IMR-90 (cell line): ENCODE measurements at regions not wholly inside any gene's neighbourhood (a gene's known extent, or its start where the extent isn't known, plus 50 kb on each side); places are given as distances from the start of the nearest gene placed in this dataset.

Source experiments
- ATAC-seq: fragments of 200-7000 bp; cut with Tn5 transposase; 2 replicates; pipeline ENCODE4 v1.9.1; 2020; ENCODE audit warnings: low read depth, mild to moderate bottlenecking, moderate library complexity
- BruUV-seq: library from RNA; stranded (reverse); fragments of 400-500 nt; replicated peaks from 2 replicates; lab custom pipeline; 2021; lab: Mats Ljungman, UMichigan
- CTCF ChIA-PET: fragments of 300-600 bp; formaldehyde crosslinking; extraction: SDS; loops from one replicate; lab custom pipeline; 2021; ENCODE audit warnings: antibody characterized with exemption; lab: Yijun Ruan, JAX
- POLR2A ChIA-PET: fragments of 300-600 bp; sonication (Branson Sonifier 250); formaldehyde crosslinking; loops from one replicate; lab custom pipeline; 2022; ENCODE audit warnings: antibody characterized with exemption; ENCODE audit not compliant: unreplicated experiment; lab: Charles Lee
- DNase-seq: peaks from one replicate; pipeline ENCODE4 v3.0.0; 2013
- H2AFZ ChIP-seq: replicated peaks from 2 replicates; pipeline ENCODE3; 2013; ENCODE audit warnings: low read length, mild to moderate bottlenecking; ENCODE audit not compliant: poor library complexity
- H2AK5ac ChIP-seq: 2 replicates; pipeline ENCODE4 v1.6.1; 2013; ENCODE audit warnings: low read depth, low read length, inconsistent platforms
- H2AK9ac ChIP-seq: replicated peaks from 2 replicates; pipeline ENCODE3; 2013; ENCODE audit warnings: mild to moderate bottlenecking, low read depth, low read length, moderate library complexity; ENCODE audit not compliant: poor library complexity
- H2BK120ac ChIP-seq: 2 replicates; pipeline ENCODE4 v1.6.1; 2013; ENCODE audit warnings: low read depth, low read length, inconsistent platforms
- H2BK15ac ChIP-seq: 3 replicates; pipeline ENCODE4 v1.6.1; 2013; ENCODE audit warnings: low read depth, low read length, inconsistent platforms
- H2BK20ac ChIP-seq: 2 replicates; pipeline ENCODE4 v1.6.1; 2013; ENCODE audit warnings: low read depth, mild to moderate bottlenecking, inconsistent platforms, low read length, moderate library complexity
- H2BK5ac ChIP-seq: 2 replicates; pipeline ENCODE4 v1.6.1; 2013; ENCODE audit warnings: mild to moderate bottlenecking, low read depth, low read length, inconsistent platforms; ENCODE audit not compliant: poor library complexity, severe bottlenecking
- H3K14ac ChIP-seq: replicated peaks from 2 replicates; pipeline ENCODE4 v1.6.1; 2013; ENCODE audit warnings: low read depth, low read length, inconsistent platforms
- H3K18ac ChIP-seq: 2 replicates; pipeline ENCODE4 v1.6.1; 2013; ENCODE audit warnings: low read depth, low read length, control low read depth
- H3K23ac ChIP-seq: 2 replicates; pipeline ENCODE4 v1.6.1; 2013; ENCODE audit warnings: low read depth, low read length, inconsistent platforms
- H3K27ac ChIP-seq: 2 replicates; pipeline ENCODE4 v1.5.1; 2013; ENCODE audit warnings: mild to moderate bottlenecking, control low read depth, low read length; ENCODE audit not compliant: insufficient read depth
- H3K27me3 ChIP-seq: 2 replicates; pipeline ENCODE4 v1.6.1; 2013; ENCODE audit warnings: low read length; ENCODE audit not compliant: control insufficient read depth, insufficient read depth
- H3K36me3 ChIP-seq: 2 replicates; pipeline ENCODE4 v1.6.1; 2013; ENCODE audit warnings: low read length, mixed read lengths; ENCODE audit not compliant: control insufficient read depth, insufficient read depth
- H3K4ac ChIP-seq: 2 replicates; pipeline ENCODE4 v1.6.1; 2013; ENCODE audit warnings: low read depth, low read length, inconsistent platforms
- H3K4me1 ChIP-seq: 2 replicates; pipeline ENCODE4 v1.6.1; 2013; ENCODE audit warnings: low read length, mixed read lengths; ENCODE audit not compliant: control insufficient read depth, insufficient read depth
- H3K4me2 ChIP-seq: 2 replicates; pipeline ENCODE4 v1.6.1; 2013; ENCODE audit warnings: low read depth, mild to moderate bottlenecking, control low read depth, low read length, moderate library complexity
- H3K4me3 ChIP-seq: 2 replicates; pipeline ENCODE4 v1.5.1; 2013; ENCODE audit warnings: low read depth, mild to moderate bottlenecking, control low read depth, low read length, moderate library complexity; ENCODE audit not compliant: insufficient read depth
- H3K56ac ChIP-seq: 2 replicates; pipeline ENCODE4 v1.6.1; 2013; ENCODE audit warnings: low read length, inconsistent platforms; ENCODE audit not compliant: insufficient read depth; ENCODE audit errors: extremely low read depth
- H3K79me1 ChIP-seq, 2 experiments: 2 replicates each; pipeline ENCODE4 v1.6.1; 2013; ENCODE audit warnings: low read length in 2 of 2, inconsistent platforms in 1 of 2, low read depth in 1 of 2
- H3K9ac ChIP-seq: 2 replicates; pipeline ENCODE4 v1.6.1; 2013; ENCODE audit warnings: low read depth, low read length, control low read depth
- H3K9me1 ChIP-seq: 2 replicates; pipeline ENCODE4 v1.6.1; 2013; ENCODE audit warnings: low read length, inconsistent platforms; ENCODE audit not compliant: insufficient read depth
- H3K9me3 ChIP-seq: 2 replicates; pipeline ENCODE4 v1.6.1; 2013; ENCODE audit warnings: low read length; ENCODE audit not compliant: control insufficient read depth, insufficient read depth
- H4K20me1 ChIP-seq: 2 replicates; pipeline ENCODE4 v1.6.1; 2013; ENCODE audit warnings: low read length, inconsistent platforms; ENCODE audit not compliant: insufficient read depth
- H4K5ac ChIP-seq: 2 replicates; pipeline ENCODE4 v1.6.1; 2013; ENCODE audit warnings: mild to moderate bottlenecking, low read depth, low read length, control low read depth
- H4K8ac ChIP-seq, 2 experiments: 2 replicates each; pipeline ENCODE4 v1.6.1; 2013; ENCODE audit warnings: low read depth in 2 of 2, low read length in 2 of 2, control low read depth in 1 of 2, inconsistent platforms in 1 of 2
- H4K91ac ChIP-seq: 2 replicates; pipeline ENCODE4 v1.6.1; 2013; ENCODE audit warnings: low read depth, low read length, inconsistent platforms; ENCODE audit not compliant: insufficient read depth
- BHLHE40 ChIP-seq: fragments of 150-350 bp; IDR thresholded peaks from 2 replicates; pipeline ENCODE4 v1.6.1; 2016; ENCODE audit warnings: mild to moderate bottlenecking, low read depth, low read length
- CEBPB ChIP-seq: IDR thresholded peaks from 2 replicates; pipeline ENCODE4 v1.6.1; 2012; ENCODE audit warnings: low read depth, low read length, improper control_type of control experiment
- CHD1 ChIP-seq: IDR thresholded peaks from 2 replicates; pipeline ENCODE4 v1.6.1; 2012; ENCODE audit warnings: low read depth, low read length, improper control_type of control experiment
- CTCF ChIP-seq: conservative IDR thresholded peaks from 2 replicates; pipeline ENCODE4 v1.5.1; 2012; ENCODE audit warnings: mild to moderate bottlenecking, low read depth, low read length, improper control_type of control experiment
- FOS ChIP-seq: fragments of 150-350 bp; IDR thresholded peaks from 2 replicates; pipeline ENCODE4 v1.6.1; 2016; ENCODE audit warnings: low read depth, low read length
- MAFK ChIP-seq: IDR thresholded peaks from 2 replicates; pipeline ENCODE4 v1.6.1; 2012; ENCODE audit warnings: low read depth, low read length, improper control_type of control experiment
- MAZ ChIP-seq: IDR thresholded peaks from 2 replicates; pipeline ENCODE4 v1.6.1; 2012; ENCODE audit warnings: low read depth, mild to moderate bottlenecking, low read length, improper control_type of control experiment, moderate library complexity, borderline replicate concordance
- MXI1 ChIP-seq: IDR thresholded peaks from 2 replicates; pipeline ENCODE4 v1.6.1; 2012; ENCODE audit warnings: low read depth, mild to moderate bottlenecking, low read length, moderate library complexity, borderline replicate concordance
- NFE2L2 ChIP-seq: fragments of 150-350 bp; IDR thresholded peaks from 2 replicates; pipeline ENCODE4 v1.6.1; 2016; ENCODE audit warnings: low read depth, mild to moderate bottlenecking, low read length
- POLR2A ChIP-seq: IDR thresholded peaks from 2 replicates; pipeline ENCODE4 v1.6.1; 2012; ENCODE audit warnings: mild to moderate bottlenecking, low read depth, low read length
- RAD21 ChIP-seq: IDR thresholded peaks from 2 replicates; pipeline ENCODE4 v1.6.1; 2012; ENCODE audit warnings: low read length, improper control_type of control experiment
- RCOR1 ChIP-seq: IDR thresholded peaks from 2 replicates; pipeline ENCODE4 v1.6.1; 2012; ENCODE audit warnings: mild to moderate bottlenecking, low read length, improper control_type of control experiment; ENCODE audit not compliant: insufficient replicate concordance
- RFX5 ChIP-seq: IDR thresholded peaks from 2 replicates; pipeline ENCODE4 v1.8.0; 2012; ENCODE audit warnings: low read depth, mild to moderate bottlenecking, low read length, moderate library complexity
- SMC3 ChIP-seq: fragments of 150-350 bp; IDR thresholded peaks from 2 replicates; pipeline ENCODE4 v1.6.1; 2016; ENCODE audit warnings: low read depth, mild to moderate bottlenecking, antibody characterized with exemption, low read length, moderate library complexity
- WGBS, 2 experiments: methylation state at CpG; one replicate each; pipeline versions ENCODE4 v1.1.5 to v1.1.7; 2013; ENCODE audit warnings: missing lambda C conversion rate in 2 of 2; ENCODE audit not compliant: insufficient read length in 1 of 2; ENCODE audit errors: extremely low coverage in 2 of 2; 5-methylcytosine and 5-hydroxymethylcytosine counted together
- dilution Hi-C: fragments of 300-500 bp; cut with HindIII; formaldehyde crosslinking; loops from one replicate; pipeline ENCODE4 v1.14.3; 2018; ENCODE audit warnings: low sequenced_read_pairs; ENCODE audit not compliant: unreplicated experiment
- in situ Hi-C: fragments of 300-500 bp; cut with MboI; formaldehyde crosslinking; loops from 3 replicates; pipeline ENCODE4 v1.14.3; 2019; ENCODE audit warnings: low sequenced_read_pairs, inconsistent platforms, mixed read lengths
- intact Hi-C: fragments of 100-400 bp; cut with micrococcal nuclease; formaldehyde crosslinking; loops from 2 replicates; pipeline ENCODE4 v1.10.0; 2022
- TF ChIP-seq, protein P1 (sequence below): fragments of 150-350 bp; IDR thresholded peaks from 2 replicates; pipeline ENCODE4 v1.6.1; 2017; ENCODE audit warnings: mild to moderate bottlenecking, antibody characterized with exemption, low read length, low read depth
- TF ChIP-seq, protein P2 (sequence below): fragments of 150-350 bp; IDR thresholded peaks from 2 replicates; pipeline ENCODE4 v1.6.1; 2016; ENCODE audit warnings: low read depth, mild to moderate bottlenecking, low read length, moderate library complexity, borderline replicate concordance

DNA sequence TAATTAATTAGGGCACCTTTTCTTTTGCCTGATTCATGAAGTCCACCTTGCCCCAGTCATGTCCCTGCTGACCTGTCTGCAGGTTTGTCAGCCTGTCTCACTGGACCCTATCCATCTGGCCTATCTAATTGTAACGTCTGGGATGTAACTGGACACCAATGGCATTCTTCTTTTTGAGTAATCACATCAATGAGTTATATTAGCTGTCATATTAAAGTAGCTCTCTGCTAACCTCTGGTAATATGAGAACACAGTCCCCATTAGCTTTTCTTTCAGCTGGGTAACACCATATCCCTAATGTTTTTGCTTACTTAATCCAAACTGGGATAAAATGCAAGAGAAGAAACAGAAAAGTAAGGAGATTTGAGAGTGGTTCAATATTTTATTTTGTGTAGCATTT is 166.2 kb upstream of the VEPH1 start:
- Histone ChIP-seq H2BK5ac (no peak overlapping the region), H3K4ac (no peak overlapping the region), H3K9me1 (no peaks in the 10 kb centered on the region), H3K79me1 (no peaks in the 10 kb centered on the region), H3K9ac (no peak overlapping the region), H3K27ac (no peak overlapping the region), H2BK120ac (no peak overlapping the region), H3K56ac (no peak overlapping the region), H4K20me1 (no peaks in the 10 kb centered on the region), H2AFZ (no peak overlapping the region), H3K4me2 (no peak overlapping the region), H4K5ac (no peak overlapping the region), H3K4me3 (no peak overlapping the region), H4K8ac (no peak overlapping the region), H3K4me1 (no peaks in the 10 kb centered on the region), H2AK9ac (no peak overlapping the region), H4K91ac (no peak overlapping the region), H3K27me3 (no peaks in the 10 kb centered on the region; the same call in 1 of the 2 replicates), H2BK20ac (no peak overlapping the region), H3K36me3 (no peaks in the 10 kb centered on the region), H2AK5ac (no peak overlapping the region), H2BK15ac (no peak overlapping the region), H3K18ac (no peak overlapping the region), H3K9me3 (no peaks in the 10 kb centered on the region), H3K23ac (no peak overlapping the region), H3K14ac (no peak overlapping the region)
- no peak for TF ChIP-seq POLR2A
- TF ChIP-seq, protein P1, sequence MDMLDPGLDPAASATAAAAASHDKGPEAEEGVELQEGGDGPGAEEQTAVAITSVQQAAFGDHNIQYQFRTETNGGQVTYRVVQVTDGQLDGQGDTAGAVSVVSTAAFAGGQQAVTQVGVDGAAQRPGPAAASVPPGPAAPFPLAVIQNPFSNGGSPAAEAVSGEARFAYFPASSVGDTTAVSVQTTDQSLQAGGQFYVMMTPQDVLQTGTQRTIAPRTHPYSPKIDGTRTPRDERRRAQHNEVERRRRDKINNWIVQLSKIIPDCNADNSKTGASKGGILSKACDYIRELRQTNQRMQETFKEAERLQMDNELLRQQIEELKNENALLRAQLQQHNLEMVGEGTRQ = no peak
- no peak for TF ChIP-seq NFE2L2
- TF ChIP-seq RAD21 = no peak
- TF ChIP-seq CEBPB = no peak
- no peak for TF ChIP-seq SMC3
- TF ChIP-seq MXI1 = no peak
- TF ChIP-seq MAFK = no peak
- TF ChIP-seq FOS = no peak
- no peak for TF ChIP-seq BHLHE40
- no peak for TF ChIP-seq RCOR1
- TF ChIP-seq CTCF = no peak
- TF ChIP-seq, protein P2, sequence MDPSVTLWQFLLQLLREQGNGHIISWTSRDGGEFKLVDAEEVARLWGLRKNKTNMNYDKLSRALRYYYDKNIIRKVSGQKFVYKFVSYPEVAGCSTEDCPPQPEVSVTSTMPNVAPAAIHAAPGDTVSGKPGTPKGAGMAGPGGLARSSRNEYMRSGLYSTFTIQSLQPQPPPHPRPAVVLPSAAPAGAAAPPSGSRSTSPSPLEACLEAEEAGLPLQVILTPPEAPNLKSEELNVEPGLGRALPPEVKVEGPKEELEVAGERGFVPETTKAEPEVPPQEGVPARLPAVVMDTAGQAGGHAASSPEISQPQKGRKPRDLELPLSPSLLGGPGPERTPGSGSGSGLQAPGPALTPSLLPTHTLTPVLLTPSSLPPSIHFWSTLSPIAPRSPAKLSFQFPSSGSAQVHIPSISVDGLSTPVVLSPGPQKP = no peak
- TF ChIP-seq MAZ = no peak
- TF ChIP-seq RFX5 = no peak
- no peak for TF ChIP-seq CHD1
- intact Hi-C loops = no loop called here
- POLR2A ChIA-PET = no interaction called here
- WGBS, 2 experiments = no CpG with 5 or more reads among the region's 1 CpG
- ATAC-seq (no peak), DNase-seq (no peak)
- no TSS peak for BruUV-seq
- dilution Hi-C loops = no loop called here
- in situ Hi-C loops = no loop called here
- CTCF ChIA-PET = no interaction called here
